ENCODE measurements at regions not wholly inside any gene's neighbourhood (a gene's known extent, or its start where the extent isn't known, plus 50 kb on each side); places are given as distances from the start of the nearest gene placed in this dataset.
A peak's percentile ranks its signal among the peaks of the same experiment; 100 is the strongest.

DNA sequence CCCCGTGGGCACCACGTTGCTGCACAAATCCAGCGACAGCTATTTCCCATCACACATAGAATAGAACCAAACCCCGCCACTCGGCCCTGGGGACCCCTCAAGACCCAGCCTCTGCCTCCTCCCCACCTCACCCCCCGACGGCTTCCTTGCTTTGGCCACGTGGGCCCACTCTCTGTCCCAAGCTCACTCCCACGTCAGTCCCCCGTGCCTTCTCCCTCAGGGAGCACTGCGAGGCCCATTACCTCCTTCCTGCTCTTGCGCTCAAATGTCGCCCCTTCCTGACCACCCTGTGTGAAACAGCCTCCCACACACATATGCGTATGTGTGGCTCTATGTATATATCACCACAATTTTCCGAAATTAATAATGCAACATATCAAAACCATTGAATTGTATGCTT lies 239.7 kb downstream of the SH3BP4 start:
- DNase-seq = no peak
- Histone ChIP-seq H3K27me3 (no peaks in the 10 kb centered on the region), H3K4me3 (no peak overlapping the region), H3K9me3 (0 out of 2 replicates have a peak, but pooled peaks cover 2% of the 10 kb centered on the region), H3K36me3 (no peaks in the 10 kb centered on the region)

DNA sequence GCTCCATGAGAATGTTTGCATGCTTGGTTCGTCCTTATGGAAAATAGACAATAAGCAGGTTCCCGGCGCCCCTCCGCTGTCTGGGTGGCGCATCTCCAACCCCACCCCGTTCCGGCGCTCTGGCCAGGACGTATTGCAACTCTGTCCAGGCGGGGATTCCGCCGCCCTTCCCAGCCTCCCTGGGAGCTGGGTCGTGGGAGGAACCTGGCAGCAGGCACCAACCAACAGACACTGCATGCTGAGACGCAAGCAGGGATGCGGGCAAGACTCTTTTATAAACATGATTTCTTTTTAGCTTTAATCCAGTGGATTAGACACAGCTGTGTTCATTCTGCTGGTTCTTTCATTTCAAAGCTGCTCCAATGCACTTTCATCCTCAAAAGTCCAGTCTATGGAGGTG lies 240.2 kb downstream of the SH3BP4 start:
- 0 out of 2 replicates have a peak, but pooled peaks cover 2% of the 10 kb centered on the region for H3K9me3 ChIP-seq
- no peaks in the 10 kb centered on the region for H3K36me3 ChIP-seq
- DNase-seq = peak; percentile 56
- no peaks in the 10 kb centered on the region for H3K27me3 ChIP-seq
- H3K4me3 ChIP-seq = 0 out of 2 replicates have a peak overlapping the region, but pooled peaks have one; percentile 5

DNA sequence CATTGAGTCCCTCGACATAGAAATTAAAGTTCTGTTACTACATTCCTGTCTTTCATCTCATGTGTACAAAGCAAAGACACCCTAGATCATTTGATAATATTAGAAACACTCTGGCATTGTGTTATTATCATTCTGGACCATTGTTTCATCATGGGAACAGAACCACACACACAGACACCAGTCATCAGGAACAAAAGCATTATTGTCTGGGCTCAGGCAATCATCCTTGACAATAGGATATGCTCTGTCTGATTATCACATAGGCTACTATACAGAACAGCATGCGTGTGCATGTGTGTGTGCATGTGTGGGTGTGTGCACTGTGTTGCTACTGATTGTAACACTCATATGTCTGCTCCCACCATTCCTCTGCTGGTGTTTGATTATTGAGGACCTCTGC lies 242.5 kb downstream of the SH3BP4 start:
- no peak overlapping the region for H3K4me3 ChIP-seq
- H3K36me3 ChIP-seq = no peaks in the 10 kb centered on the region
- DNase-seq = no peak
- H3K9me3 ChIP-seq = no peaks in the 10 kb centered on the region
- H3K27me3 ChIP-seq = no peaks in the 10 kb centered on the region

DNA sequence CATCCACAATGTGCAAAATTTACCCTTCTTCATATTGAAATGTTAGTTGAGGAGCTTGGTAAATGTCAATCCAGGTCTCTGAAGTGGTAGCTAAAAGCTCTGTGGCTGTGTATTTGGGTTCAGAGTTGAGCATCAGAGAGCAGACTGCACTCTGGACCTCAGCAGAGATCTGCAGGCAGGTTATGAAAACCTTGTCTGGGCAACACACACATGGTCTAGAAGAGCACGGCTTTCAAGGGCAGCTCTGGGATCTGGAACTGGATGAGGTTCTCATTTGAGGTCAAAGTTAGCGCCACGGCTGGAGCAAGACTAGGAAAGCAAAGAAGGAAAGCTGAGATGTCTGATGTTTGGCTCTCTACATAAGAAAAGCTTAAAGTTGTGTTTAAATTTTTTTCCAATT lies 243.0 kb downstream of the SH3BP4 start:
- Histone ChIP-seq H3K36me3 (no peaks in the 10 kb centered on the region), H3K27me3 (no peaks in the 10 kb centered on the region), H3K9me3 (no peaks in the 10 kb centered on the region), H3K4me3 (no peak overlapping the region)
- no peak for DNase-seq

DNA sequence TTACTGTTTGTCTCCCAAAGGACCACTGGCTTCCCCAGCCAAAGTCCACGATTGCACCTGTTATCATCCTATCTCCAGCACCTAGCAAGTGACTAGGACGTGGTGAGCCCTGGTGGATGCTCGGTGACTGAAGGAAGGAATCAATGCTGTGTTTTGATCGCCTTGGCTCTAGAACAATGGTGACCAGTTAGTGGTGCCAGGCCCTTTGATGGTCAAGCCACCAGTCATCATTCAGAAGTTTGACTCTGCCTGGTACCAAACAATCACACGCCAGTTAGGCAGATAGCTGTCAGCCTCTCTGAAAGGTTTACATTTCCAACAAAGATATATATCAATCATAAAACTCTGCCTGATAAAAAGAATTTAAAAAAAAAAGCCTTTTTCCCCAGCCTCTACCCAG lies 244.1 kb downstream of the SH3BP4 start:
- DNase-seq = no peak
- Histone ChIP-seq H3K9me3 (no peaks in the 10 kb centered on the region), H3K27me3 (no peaks in the 10 kb centered on the region)

DNA sequence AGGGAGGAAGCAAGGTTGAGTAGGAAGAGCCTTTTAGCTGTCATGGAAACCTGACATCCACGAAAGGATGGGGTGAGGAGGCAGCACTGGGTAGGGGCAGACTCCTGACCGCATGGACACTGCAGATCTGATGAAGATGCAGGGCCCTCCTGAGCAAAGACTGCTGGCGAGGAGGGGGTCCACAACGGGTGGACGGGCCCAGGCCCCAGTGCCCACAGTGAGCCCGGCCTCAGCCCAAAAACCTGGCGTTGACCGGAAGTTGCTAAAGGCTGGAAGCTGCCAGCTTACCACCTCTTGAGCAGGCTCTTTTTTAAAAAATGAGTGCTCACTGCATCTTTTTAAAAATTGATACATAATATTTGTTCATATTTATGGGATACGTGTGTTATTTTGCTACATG lies 247.3 kb downstream of the SH3BP4 start:
- Histone ChIP-seq H3K36me3 (no peaks in the 10 kb centered on the region), H3K9me3 (no peaks in the 10 kb centered on the region), H3K27me3 (no peaks in the 10 kb centered on the region), H3K4me3 (no peak overlapping the region)
- DNase-seq = no peak

More for the DNA sequence above, 244.1 kb downstream of the SH3BP4 start:
- H3K4me3 ChIP-seq = no peak overlapping the region
- no peaks in the 10 kb centered on the region for H3K36me3 ChIP-seq

DNA sequence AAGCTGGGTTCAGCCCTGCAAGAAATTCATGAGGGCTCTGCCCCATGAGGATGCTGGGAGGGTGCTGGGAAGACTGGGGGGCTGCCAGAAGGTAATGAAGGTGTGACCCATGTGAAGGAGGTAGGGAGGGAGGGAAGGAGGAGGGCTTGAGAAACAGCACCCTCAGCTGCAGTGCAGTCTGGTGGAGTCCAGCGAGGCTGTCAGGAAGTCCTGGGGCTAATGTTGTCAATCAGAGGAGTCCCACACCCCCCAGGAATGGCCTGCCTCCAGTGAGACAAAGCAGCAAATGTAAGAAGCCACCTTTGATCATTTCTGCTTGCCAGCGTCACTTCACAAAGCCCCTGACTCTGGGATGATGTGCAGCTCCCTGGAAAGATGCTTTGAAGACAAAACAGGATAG lies 248.4 kb downstream of the SH3BP4 start:
- Histone ChIP-seq H3K27me3 (no peaks in the 10 kb centered on the region), H3K9me3 (no peaks in the 10 kb centered on the region), H3K4me3 (no peak overlapping the region), H3K36me3 (no peaks in the 10 kb centered on the region)
- no peak for DNase-seq

DNA sequence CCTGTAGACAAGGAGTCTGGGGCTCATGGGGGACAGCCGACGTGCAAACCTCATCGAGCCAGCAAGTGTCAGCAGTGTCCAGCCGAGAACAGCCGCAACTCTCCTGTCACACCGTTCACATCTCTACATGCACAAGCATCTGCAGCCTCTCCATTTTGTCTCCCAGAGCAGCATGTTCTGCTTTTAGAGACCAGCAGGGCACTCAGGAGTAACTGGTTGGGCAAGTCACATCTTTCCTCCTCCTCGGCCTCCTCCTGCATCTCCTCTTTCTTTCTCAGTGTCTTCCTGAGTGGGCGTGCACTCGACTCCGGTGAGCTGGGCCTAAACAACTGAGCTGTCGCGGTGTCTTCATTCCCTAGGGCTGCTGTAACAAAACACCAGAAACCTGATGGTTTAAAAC lies 249.9 kb downstream of the SH3BP4 start:
- Histone ChIP-seq H3K36me3 (no peaks in the 10 kb centered on the region), H3K4me3 (no peak overlapping the region), H3K9me3 (no peaks in the 10 kb centered on the region), H3K27me3 (no peaks in the 10 kb centered on the region)
- no peak for DNase-seq

DNA sequence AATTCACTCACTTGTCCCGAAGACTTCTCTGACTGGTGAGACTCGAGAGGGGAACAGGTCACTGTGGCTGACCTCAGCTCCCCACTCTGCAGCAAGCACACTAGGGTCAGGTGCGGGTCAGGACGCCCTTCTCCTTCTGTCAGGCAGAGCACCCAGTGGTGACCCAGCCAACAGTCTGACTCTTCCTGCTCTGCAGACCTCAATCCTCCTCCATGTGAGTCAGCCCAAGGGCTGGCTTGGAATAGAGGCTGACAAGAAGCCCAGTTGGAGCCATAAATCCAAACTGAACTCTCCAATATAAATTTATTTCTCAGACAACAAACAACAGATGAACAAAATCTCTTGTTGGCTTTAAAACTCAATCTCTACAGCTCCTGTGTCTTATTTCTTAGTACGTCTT lies 253.1 kb downstream of the SH3BP4 start:
- peak; percentile 77 for DNase-seq
- Histone ChIP-seq H3K9me3 (0 out of 2 replicates have a peak, but pooled peaks cover 3% of the 10 kb centered on the region), H3K27me3 (no peaks in the 10 kb centered on the region), H3K4me3 (no peak overlapping the region), H3K36me3 (no peaks in the 10 kb centered on the region)

DNA sequence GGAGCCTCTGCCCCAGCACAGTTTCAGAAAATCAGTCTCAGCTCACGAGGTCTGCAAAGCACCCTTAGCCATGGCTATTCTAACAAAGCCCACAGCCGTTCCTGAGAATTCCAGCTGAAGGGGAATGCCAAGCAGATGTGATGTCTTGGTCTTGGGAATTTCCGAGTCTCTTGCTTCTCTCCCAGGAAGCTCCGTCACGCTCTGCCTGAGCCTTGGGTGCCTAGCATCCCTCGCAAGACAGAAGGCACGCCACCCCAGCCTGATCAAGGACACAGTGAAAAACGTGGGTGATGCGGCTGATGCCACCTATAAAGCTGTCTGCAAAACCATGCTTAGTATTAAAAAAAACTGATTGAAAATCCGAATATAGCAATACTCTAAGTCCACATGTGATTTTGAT lies 254.6 kb downstream of the SH3BP4 start:
- no peak for DNase-seq
- no peaks in the 10 kb centered on the region for H3K27me3 ChIP-seq
- 0 out of 2 replicates have a peak, but pooled peaks cover 3% of the 10 kb centered on the region for H3K9me3 ChIP-seq
- no peaks in the 10 kb centered on the region for H3K36me3 ChIP-seq
- H3K4me3 ChIP-seq = no peak overlapping the region

DNA sequence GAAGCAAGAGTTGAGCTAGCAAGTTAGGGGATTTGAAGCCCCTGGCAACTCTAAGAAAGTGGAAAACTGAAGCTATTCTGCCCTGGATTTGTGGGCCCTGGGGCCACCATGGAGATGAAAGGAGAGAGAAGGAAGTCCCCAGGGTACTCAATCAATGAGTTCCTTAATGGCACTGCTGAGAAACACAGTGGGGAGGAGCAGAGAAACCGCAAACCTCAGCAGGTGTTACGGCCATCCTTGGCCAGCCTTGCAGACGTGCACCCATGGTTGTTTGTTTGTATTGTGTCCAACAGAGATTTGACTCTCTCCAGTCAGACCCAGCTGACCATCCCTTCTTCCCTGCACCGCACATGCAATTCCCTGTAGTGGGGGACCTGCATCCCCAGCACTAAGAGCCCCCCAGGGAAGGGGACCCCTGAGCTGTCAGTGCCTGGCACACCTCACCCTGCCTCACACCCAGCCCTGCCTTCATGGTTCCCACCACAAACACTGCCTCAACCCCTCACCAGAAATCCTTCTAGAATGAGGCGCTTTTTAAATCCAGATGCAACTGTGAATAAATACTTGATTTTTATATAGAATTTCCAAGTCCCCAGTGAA lies 255.3 kb downstream of the SH3BP4 start:
- Histone ChIP-seq H3K36me3 (no peaks in the 10 kb centered on the region), H3K9me3 (0 out of 2 replicates have a peak, but pooled peaks cover 3% of the 10 kb centered on the region), H3K4me3 (no peak overlapping the region), H3K27me3 (no peaks in the 10 kb centered on the region)
- DNase-seq = no peak

DNA sequence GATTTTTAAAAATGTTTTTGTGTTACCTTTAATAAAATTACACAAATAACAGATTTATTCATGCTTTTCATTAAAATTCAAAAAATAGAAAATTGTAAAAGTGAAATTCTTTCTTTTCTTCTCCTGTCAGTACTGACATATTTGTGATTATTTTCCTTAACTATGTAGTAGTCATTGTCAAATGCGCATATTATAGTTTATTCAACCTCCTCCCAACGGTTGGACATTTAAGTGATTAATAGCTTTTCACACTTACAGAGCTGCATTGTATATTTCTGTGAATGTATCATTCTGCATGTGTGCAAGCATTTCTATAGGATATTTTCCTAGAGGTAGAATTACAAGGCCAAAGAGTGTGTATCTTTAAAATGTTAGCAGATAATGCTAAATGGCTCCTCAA lies 259.2 kb downstream of the SH3BP4 start:
- DNase-seq = no peak
- H3K4me3 ChIP-seq = no peak overlapping the region
- no peaks in the 10 kb centered on the region for H3K27me3 ChIP-seq
- H3K9me3 ChIP-seq = 0 out of 2 replicates have a peak, but pooled peaks cover 3% of the 10 kb centered on the region
- H3K36me3 ChIP-seq = no peaks in the 10 kb centered on the region

DNA sequence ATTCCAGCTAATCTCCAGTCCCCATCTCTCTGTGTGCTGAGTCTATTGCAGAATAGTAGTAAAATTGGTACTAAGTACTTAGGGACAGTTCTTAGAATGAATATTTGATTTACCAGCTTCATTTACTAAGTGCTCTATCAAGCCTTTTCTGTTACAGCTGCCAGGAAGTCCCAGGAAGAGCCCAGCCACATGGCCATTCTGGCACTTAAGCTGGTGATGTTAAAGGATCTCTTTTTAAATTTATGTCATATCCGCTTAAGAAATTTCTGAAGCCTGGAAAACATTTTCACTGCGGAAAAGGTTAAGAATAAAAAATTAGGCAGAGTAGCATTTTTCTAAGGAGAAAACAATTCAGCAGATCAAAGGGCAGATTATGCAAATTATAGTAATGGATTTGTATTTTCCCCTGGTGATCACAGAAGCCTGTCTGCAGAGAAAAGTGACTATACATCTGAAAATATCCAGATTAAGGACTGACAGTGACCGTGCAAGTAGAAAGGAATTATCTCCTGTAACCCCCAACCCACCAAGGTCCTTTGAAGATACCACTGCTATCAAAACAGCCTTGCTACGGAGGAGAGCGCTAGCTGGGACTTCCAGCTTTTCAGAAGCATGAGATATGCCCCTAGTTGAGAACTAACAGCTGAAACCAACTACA lies 260.8 kb downstream of the SH3BP4 start:
- H3K27me3 ChIP-seq = no peaks in the 10 kb centered on the region
- H3K4me3 ChIP-seq = no peak overlapping the region
- no peaks in the 10 kb centered on the region for H3K36me3 ChIP-seq
- no peak for DNase-seq
- H3K9me3 ChIP-seq = 0 out of 2 replicates have a peak, but pooled peaks cover 3% of the 10 kb centered on the region

DNA sequence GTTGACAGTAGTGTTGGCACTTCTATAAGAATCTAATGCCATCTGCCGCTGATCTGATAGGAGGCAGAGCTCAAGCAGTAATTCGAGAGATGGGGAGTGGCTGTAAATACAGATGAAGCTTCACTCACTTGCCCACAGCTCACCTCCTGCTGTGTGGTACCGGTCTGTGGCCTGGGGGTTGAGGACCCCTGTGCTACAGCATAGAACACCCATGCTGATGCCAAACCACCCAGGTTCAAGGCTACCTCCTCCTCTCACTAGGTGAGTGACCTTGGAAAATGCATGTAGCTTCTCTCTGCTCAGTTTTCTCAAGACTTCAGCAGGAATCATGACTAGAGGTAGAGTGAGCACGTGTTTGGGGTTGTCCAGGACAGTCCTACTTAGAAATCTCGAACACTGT lies 263.4 kb downstream of the SH3BP4 start:
- no peaks in the 10 kb centered on the region for H3K27me3 ChIP-seq
- DNase-seq = no peak
- no peaks in the 10 kb centered on the region for H3K36me3 ChIP-seq
- no peaks in the 10 kb centered on the region for H3K9me3 ChIP-seq
- no peak overlapping the region for H3K4me3 ChIP-seq

DNA sequence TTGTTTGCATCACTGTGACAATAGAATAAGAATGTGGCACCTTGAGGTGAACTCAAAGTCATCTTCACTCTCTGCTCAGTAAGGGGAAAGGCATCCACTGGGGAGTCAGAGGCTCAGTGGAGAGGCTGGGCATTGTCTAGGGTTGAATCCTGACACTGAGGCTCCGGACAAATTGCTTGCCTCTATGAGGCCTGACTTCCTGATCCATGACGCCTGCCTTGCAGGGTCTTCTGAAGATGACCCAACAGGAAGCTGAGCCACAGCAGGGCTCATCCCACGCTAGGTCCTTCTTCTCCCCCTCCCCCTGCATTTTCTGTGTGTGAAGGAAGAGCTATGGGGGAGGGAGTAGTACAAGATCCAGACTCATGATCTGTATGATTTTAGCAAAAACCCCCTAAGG lies 265.1 kb downstream of the SH3BP4 start:
- H3K9me3 ChIP-seq = no peaks in the 10 kb centered on the region
- no peak for DNase-seq
- H3K4me3 ChIP-seq = no peak overlapping the region
- H3K36me3 ChIP-seq = no peaks in the 10 kb centered on the region
- no peaks in the 10 kb centered on the region for H3K27me3 ChIP-seq

DNA sequence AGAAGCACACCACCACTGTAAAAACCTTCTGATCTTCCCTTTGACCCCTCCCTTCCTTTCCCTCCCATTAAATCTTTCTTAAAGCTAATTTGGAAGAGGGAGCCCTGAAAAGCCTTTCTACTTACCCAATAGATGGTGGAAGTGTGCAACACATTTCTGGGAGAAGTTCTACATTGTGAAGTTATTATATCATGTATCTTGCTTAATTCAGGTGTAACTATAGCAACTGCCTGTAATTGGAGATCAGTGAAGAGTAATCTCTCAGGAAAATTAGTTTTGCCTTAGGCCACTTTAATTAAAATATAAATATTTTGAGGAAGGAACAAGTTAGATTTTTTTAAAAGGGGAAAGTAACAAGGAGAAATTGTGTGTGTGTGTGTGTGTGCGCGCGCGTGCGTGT lies 266.0 kb downstream of the SH3BP4 start:
- no peak overlapping the region for H3K4me3 ChIP-seq
- no peaks in the 10 kb centered on the region for H3K36me3 ChIP-seq
- no peaks in the 10 kb centered on the region for H3K27me3 ChIP-seq
- no peak for DNase-seq
- no peaks in the 10 kb centered on the region for H3K9me3 ChIP-seq

DNA sequence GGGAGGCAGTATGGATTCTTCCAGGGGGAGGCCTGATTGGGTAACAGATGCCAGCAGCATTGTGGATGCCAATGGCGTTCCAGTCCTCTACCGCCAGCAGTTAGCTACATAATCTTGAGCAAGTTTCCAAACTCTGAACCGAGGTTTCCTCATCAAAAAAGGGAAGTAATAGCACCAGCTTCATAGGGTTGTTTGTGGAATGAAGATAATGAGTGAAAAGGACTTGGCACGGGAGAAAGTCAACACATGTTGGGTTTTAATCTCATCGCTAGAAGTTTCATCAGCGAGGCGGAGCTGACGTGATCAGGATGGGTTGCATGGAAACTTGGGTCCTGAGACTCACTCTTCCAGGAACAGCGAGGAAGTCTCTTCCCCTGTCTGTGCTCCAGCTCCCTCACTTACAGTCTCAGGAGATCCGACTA lies 266.7 kb downstream of the SH3BP4 start:
- H3K27me3 ChIP-seq = no peaks in the 10 kb centered on the region
- H3K4me3 ChIP-seq = no peak overlapping the region
- no peak for DNase-seq
- no peaks in the 10 kb centered on the region for H3K36me3 ChIP-seq
- no peaks in the 10 kb centered on the region for H3K9me3 ChIP-seq

DNA sequence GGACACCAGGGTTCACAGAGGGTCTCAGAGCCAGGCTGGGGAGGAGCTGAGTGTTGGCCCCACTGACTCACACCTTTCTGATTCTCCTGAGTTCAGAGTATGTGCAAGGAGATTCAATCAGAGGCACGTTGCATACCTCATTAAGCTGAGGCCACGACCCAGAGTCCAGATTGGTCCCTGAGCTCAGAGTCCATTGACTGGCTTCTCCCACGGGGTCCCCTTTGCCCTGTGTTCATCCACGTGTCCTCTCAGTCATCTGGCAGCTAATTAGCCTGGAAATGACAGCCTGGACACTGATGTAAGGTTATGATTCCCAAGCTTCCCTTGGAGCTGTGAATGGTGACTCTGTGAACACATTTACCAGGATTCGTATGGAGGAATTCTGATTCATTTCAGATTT lies 267.2 kb downstream of the SH3BP4 start:
- Histone ChIP-seq H3K36me3 (no peaks in the 10 kb centered on the region), H3K4me3 (no peak overlapping the region), H3K27me3 (no peaks in the 10 kb centered on the region), H3K9me3 (no peaks in the 10 kb centered on the region; the same call in 1 of the 2 replicates)
- DNase-seq = no peak

All from MG63 (cell line).